ENCODE measurements at regions not wholly inside any gene's neighbourhood (a gene's known extent, or its start where the extent isn't known, plus 50 kb on each side); places are given as distances from the start of the nearest gene placed in this dataset.

- in situ Hi-C loops (cut with MboI; ENCODE audit: low sequenced_read_pairs, unreplicated experiment): no loop called here
- no peak for TF ChIP-seq CTCF (IDR thresholded peaks at IDR 0.05; ENCODE audit: borderline replicate concordance, control extremely low read depth, extremely low read depth, insufficient read depth, missing control alignments)
Observed at GRCh38 chr18:76750917-76751890, 71.2 kb upstream of the ZNF236 start.

GRCh38 chr18:76750269-76750668, 72.1 kb upstream of the ZNF236 start:
- TF ChIP-seq CTCF (IDR thresholded peaks at IDR 0.05; ENCODE audit: borderline replicate concordance, control extremely low read depth, extremely low read depth, insufficient read depth, missing control alignments): no peak
- DNase-seq (ENCODE audit: low spot score): no peak
- in situ Hi-C loops (cut with MboI; ENCODE audit: low sequenced_read_pairs, unreplicated experiment): no loop called here

More at GRCh38 chr18:76750917-76751890, 71.2 kb upstream of the ZNF236 start:
- no peak for DNase-seq (ENCODE audit: low spot score)

GRCh38 chr18:76747676-76748075, 74.7 kb upstream of the ZNF236 start:
- no peak for TF ChIP-seq CTCF (IDR thresholded peaks at IDR 0.05; ENCODE audit: borderline replicate concordance, control extremely low read depth, extremely low read depth, insufficient read depth, missing control alignments)
- in situ Hi-C loops (cut with MboI; ENCODE audit: low sequenced_read_pairs, unreplicated experiment): no loop called here
- no peak for DNase-seq (ENCODE audit: low spot score)

GRCh38 chr18:76741346-76741745, 81.0 kb upstream of the ZNF236 start:
- DNase-seq (ENCODE audit: low spot score): no peak
- in situ Hi-C loops (cut with MboI; ENCODE audit: low sequenced_read_pairs, unreplicated experiment): no loop called here
- TF ChIP-seq CTCF (IDR thresholded peaks at IDR 0.05; ENCODE audit: borderline replicate concordance, control extremely low read depth, extremely low read depth, insufficient read depth, missing control alignments): no peak

GRCh38 chr18:76736309-76736708, 86.0 kb upstream of the ZNF236 start:
- in situ Hi-C loops (cut with MboI; ENCODE audit: low sequenced_read_pairs, unreplicated experiment): no loop called here
- DNase-seq (ENCODE audit: low spot score): no peak
- TF ChIP-seq CTCF (IDR thresholded peaks at IDR 0.05; ENCODE audit: borderline replicate concordance, control extremely low read depth, extremely low read depth, insufficient read depth, missing control alignments): no peak

- TF ChIP-seq CTCF (IDR thresholded peaks at IDR 0.05; ENCODE audit: borderline replicate concordance, control extremely low read depth, extremely low read depth, insufficient read depth, missing control alignments): no peak
- in situ Hi-C loops (cut with MboI; ENCODE audit: low sequenced_read_pairs, unreplicated experiment): no loop called here
- no peak for DNase-seq (ENCODE audit: low spot score)
Observed at GRCh38 chr18:76730901-76731300, 91.5 kb upstream of the ZNF236 start.

Data from GM13976 (cell line).